ENCODE measurements at regions not wholly inside any gene's neighbourhood (a gene's known extent, or its start where the extent isn't known, plus 50 kb on each side); places are given as distances from the start of the nearest gene placed in this dataset.

GRCh38 chr18:70645971-70646370 lies 357.1 kb downstream of the SOCS6 start:
- no peaks in the 10 kb centered on the region for H3K9me3 ChIP-seq
- no peaks in the 10 kb centered on the region for H3K4me1 ChIP-seq
- no peak overlapping the region for H3K27ac ChIP-seq
- H3K4me2 ChIP-seq, result no peak overlapping the region
- no peak overlapping the region for H3K9ac ChIP-seq
- H3K4me3 ChIP-seq, result no peak overlapping the region
- no peaks in the 10 kb centered on the region for H3K27me3 ChIP-seq
- no peaks in the 10 kb centered on the region for H4K20me1 ChIP-seq
- no peaks in the 10 kb centered on the region for H3K36me3 ChIP-seq
- no peak for TF ChIP-seq Cebpa-rat (IDR thresholded peaks at IDR 0.05)

GRCh38 chr18:70643812-70644211 lies 355.0 kb downstream of the SOCS6 start:
- Histone ChIP-seq H3K9me3 (no peaks in the 10 kb centered on the region), H3K27ac (no peak overlapping the region), H3K4me3 (no peak overlapping the region), H3K4me1 (no peaks in the 10 kb centered on the region), H3K36me3 (no peaks in the 10 kb centered on the region), H3K9ac (no peak overlapping the region), H4K20me1 (no peaks in the 10 kb centered on the region), H3K27me3 (no peaks in the 10 kb centered on the region), H3K4me2 (no peak overlapping the region)
- TF ChIP-seq Cebpa-rat (IDR thresholded peaks at IDR 0.05), result no peak

GRCh38 chr18:70641156-70641775 lies 352.4 kb downstream of the SOCS6 start:
- H3K27ac ChIP-seq, result no peak overlapping the region
- no peaks in the 10 kb centered on the region for H3K4me1 ChIP-seq
- no peaks in the 10 kb centered on the region for H3K36me3 ChIP-seq
- no peaks in the 10 kb centered on the region for H3K27me3 ChIP-seq
- H4K20me1 ChIP-seq, result no peaks in the 10 kb centered on the region
- H3K4me3 ChIP-seq, result no peak overlapping the region
- no peak overlapping the region for H3K4me2 ChIP-seq
- H3K9ac ChIP-seq, result no peak overlapping the region
- TF ChIP-seq Cebpa-rat (IDR thresholded peaks at IDR 0.05), result no peak
- no peaks in the 10 kb centered on the region for H3K9me3 ChIP-seq

- no peaks in the 10 kb centered on the region for H3K27me3 ChIP-seq
- H3K27ac ChIP-seq, result no peak overlapping the region
- H3K4me2 ChIP-seq, result no peak overlapping the region
- H4K20me1 ChIP-seq, result no peaks in the 10 kb centered on the region
- H3K4me3 ChIP-seq, result no peak overlapping the region
- H3K4me1 ChIP-seq, result no peaks in the 10 kb centered on the region
- TF ChIP-seq Cebpa-rat (IDR thresholded peaks at IDR 0.05), result no peak
- no peaks in the 10 kb centered on the region for H3K36me3 ChIP-seq
- no peak overlapping the region for H3K9ac ChIP-seq
- H3K9me3 ChIP-seq, result no peaks in the 10 kb centered on the region
These were observed 351.6 kb downstream of the SOCS6 start for GRCh38 chr18:70640336-70640887.

GRCh38 chr18:70636991-70637390 lies 348.1 kb downstream of the SOCS6 start:
- no peaks in the 10 kb centered on the region for H4K20me1 ChIP-seq
- H3K36me3 ChIP-seq, result no peaks in the 10 kb centered on the region
- H3K4me2 ChIP-seq, result no peak overlapping the region
- H3K9ac ChIP-seq, result no peak overlapping the region
- H3K4me1 ChIP-seq, result no peaks in the 10 kb centered on the region
- no peak overlapping the region for H3K4me3 ChIP-seq
- TF ChIP-seq Cebpa-rat (IDR thresholded peaks at IDR 0.05), result no peak
- no peaks in the 10 kb centered on the region for H3K9me3 ChIP-seq
- H3K27me3 ChIP-seq, result no peaks in the 10 kb centered on the region
- no peak overlapping the region for H3K27ac ChIP-seq

- TF ChIP-seq Cebpa-rat (IDR thresholded peaks at IDR 0.05), result no peak
- H3K4me1 ChIP-seq, result peaks cover 7% of the 10 kb centered on the region; the same call in 1 of the 2 replicates
- no peaks in the 10 kb centered on the region for H3K9me3 ChIP-seq
- no peak overlapping the region for H3K9ac ChIP-seq
- no peaks in the 10 kb centered on the region for H3K27me3 ChIP-seq
- H3K36me3 ChIP-seq, result no peaks in the 10 kb centered on the region
- H3K4me2 ChIP-seq, result no peak overlapping the region
- no peak overlapping the region for H3K4me3 ChIP-seq
- H3K27ac ChIP-seq, result no peak overlapping the region
- H4K20me1 ChIP-seq, result no peaks in the 10 kb centered on the region
These were observed 345.8 kb downstream of the SOCS6 start for GRCh38 chr18:70634576-70635147.

- Histone ChIP-seq H3K4me3 (no peak overlapping the region), H4K20me1 (no peaks in the 10 kb centered on the region), H3K36me3 (no peaks in the 10 kb centered on the region), H3K9me3 (no peaks in the 10 kb centered on the region), H3K4me1 (peaks cover 7% of the 10 kb centered on the region; the same call in 1 of the 2 replicates), H3K27ac (no peak overlapping the region), H3K27me3 (no peaks in the 10 kb centered on the region), H3K4me2 (no peak overlapping the region), H3K9ac (no peak overlapping the region)
- TF ChIP-seq Cebpa-rat (IDR thresholded peaks at IDR 0.05), result no peak
These were observed 338.4 kb downstream of the SOCS6 start for GRCh38 chr18:70627182-70627802.

- Histone ChIP-seq H3K4me3 (no peak overlapping the region), H3K27me3 (no peaks in the 10 kb centered on the region), H3K9ac (no peak overlapping the region), H3K27ac (no peak overlapping the region), H3K4me1 (peaks cover 14% of the 10 kb centered on the region), H3K4me2 (no peak overlapping the region), H3K9me3 (no peaks in the 10 kb centered on the region), H3K36me3 (no peaks in the 10 kb centered on the region), H4K20me1 (no peaks in the 10 kb centered on the region)
- no peak for TF ChIP-seq Cebpa-rat (IDR thresholded peaks at IDR 0.05)
These were observed 334.0 kb downstream of the SOCS6 start for GRCh38 chr18:70622622-70623419.

- no peaks in the 10 kb centered on the region for H3K27me3 ChIP-seq
- peaks cover 14% of the 10 kb centered on the region for H3K4me1 ChIP-seq
- H3K27ac ChIP-seq, result peak overlapping the region; percentile 49
- no peak overlapping the region for H3K4me3 ChIP-seq
- H3K36me3 ChIP-seq, result no peaks in the 10 kb centered on the region
- H3K9ac ChIP-seq, result no peak overlapping the region
- no peak for TF ChIP-seq Cebpa-rat (IDR thresholded peaks at IDR 0.05)
- no peaks in the 10 kb centered on the region for H4K20me1 ChIP-seq
- H3K9me3 ChIP-seq, result no peaks in the 10 kb centered on the region
- peak overlapping the region; percentile 72 for H3K4me2 ChIP-seq
These were observed 332.9 kb downstream of the SOCS6 start for GRCh38 chr18:70621710-70622109.

Data from BLaER1 (cell line).